GM18858 (cell line): ENCODE measurements at regions not wholly inside any gene's neighbourhood (a gene's known extent, or its start where the extent isn't known, plus 50 kb on each side); places are given as distances from the start of the nearest gene placed in this dataset.
"Not testable (repeated sequence)": the region's sequence is repeated elsewhere in the genome, so short reads cannot be mapped to it uniquely, and the experiment has no call there.

Experiments
- ATAC-seq: cut with Tn5 transposase; IDR thresholded peaks from one replicate; pipeline ENCODE4 v1.9.1; 2021; ENCODE audit not compliant: unreplicated experiment

DNA sequence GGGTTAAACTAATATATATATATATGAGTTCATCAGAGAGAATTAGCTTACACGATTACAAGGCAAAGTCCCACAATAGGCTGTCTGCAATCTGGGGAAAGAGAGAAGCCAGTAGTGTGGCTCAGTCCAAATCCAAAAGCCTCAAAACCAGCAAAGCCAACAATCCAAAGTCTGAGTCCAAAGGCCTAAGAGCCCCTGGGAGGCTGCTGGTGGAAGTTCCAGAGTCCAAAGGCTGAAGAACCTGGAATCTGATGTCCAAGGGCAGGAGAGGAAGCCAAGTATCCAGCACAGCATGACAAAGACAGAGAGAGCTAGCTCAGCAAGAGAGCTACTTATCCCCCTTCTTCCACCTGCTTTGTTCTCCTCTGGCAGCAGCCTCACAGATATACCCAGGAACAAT, 274.7 kb upstream of the ID4 start:
- ATAC-seq = no peak

- ATAC-seq = no peak
Measured at GRCh38 chr6:19569563-19569962, 267.6 kb upstream of the ID4 start.

GRCh38 chr6:19571176-19571575, 266.0 kb upstream of the ID4 start:
- no peak for ATAC-seq

DNA sequence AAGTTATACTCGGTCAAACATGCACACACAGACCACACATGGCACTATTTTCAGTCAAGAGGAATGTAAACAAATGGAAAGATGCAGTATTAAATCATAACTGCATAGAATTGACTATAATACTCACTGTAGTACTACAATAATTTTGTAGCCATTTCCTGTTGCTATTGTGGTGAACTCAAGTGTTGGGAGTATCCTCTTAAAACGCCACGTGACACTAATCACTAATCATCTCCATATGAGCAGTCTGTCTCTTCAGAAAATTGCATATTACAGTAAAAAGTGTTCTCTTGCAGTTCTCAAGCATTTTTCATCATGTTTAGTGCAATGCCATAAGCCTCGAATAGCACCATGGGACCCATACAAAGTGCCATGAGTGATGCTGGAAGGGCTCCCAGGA, 258.7 kb upstream of the ID4 start:
- ATAC-seq = no peak

GRCh38 chr6:19584207-19584606, 253.0 kb upstream of the ID4 start:
- ATAC-seq = not testable (repeated sequence)

GRCh38 chr6:19587238-19587942, 249.8 kb upstream of the ID4 start:
- no peak for ATAC-seq

GRCh38 chr6:19590501-19591131, 246.6 kb upstream of the ID4 start:
- ATAC-seq = no peak

- ATAC-seq = no peak
Measured at GRCh38 chr6:19597809-19598320, 239.3 kb upstream of the ID4 start.

GRCh38 chr6:19599796-19600464, 237.2 kb upstream of the ID4 start:
- no peak for ATAC-seq

DNA sequence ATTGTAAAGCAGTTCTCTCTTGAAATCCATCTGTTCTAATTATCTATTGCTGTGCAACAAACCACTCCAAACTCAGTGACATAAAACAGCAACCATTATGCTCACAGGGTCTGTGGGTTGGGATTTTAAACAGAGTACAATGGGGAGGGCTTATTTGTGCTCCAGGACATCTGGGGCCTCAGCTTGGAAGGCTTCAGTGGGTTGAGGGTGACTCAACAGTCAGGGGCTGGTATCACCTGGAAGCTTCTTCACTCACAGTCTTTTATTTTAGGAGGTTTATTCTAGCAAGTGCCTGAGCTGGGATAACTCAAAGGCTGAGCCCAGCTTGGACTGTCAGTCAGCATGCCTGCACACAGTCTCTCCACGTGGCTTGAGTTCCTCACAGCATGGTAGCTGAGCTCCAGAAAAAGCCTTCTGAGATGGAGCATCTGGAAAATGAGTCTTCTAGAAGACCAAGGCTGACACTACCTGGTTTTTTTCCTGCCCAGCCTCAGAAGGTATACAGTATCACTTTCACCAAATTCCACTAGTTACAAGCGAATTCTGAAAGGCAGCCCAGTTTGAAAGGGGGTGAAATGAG, 234.6 kb upstream of the ID4 start:
- no peak for ATAC-seq

GRCh38 chr6:19603721-19604120, 233.4 kb upstream of the ID4 start:
- no peak for ATAC-seq

GRCh38 chr6:19605624-19606023, 231.5 kb upstream of the ID4 start:
- no peak for ATAC-seq

DNA sequence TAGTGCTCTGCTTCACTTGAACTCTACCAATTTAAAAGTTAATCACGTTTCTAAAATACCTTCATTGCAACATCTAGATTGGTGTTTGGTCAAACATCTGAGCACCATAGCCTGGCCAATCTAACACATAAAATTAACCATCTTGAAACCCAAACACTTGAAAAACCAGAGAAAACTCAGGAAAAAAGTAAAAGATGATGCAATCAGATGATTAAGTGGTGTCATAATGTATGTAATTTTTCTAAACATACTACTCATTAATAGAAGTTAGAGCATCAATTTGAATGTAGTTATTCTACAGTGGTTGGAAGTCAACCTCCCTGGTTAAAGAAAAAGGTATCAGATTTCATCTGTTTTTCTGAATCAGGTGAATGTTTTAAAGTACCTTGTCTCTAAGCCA, 228.6 kb upstream of the ID4 start:
- no peak for ATAC-seq

- ATAC-seq = no peak
Measured at GRCh38 chr6:19609972-19610641, 227.1 kb upstream of the ID4 start.

DNA sequence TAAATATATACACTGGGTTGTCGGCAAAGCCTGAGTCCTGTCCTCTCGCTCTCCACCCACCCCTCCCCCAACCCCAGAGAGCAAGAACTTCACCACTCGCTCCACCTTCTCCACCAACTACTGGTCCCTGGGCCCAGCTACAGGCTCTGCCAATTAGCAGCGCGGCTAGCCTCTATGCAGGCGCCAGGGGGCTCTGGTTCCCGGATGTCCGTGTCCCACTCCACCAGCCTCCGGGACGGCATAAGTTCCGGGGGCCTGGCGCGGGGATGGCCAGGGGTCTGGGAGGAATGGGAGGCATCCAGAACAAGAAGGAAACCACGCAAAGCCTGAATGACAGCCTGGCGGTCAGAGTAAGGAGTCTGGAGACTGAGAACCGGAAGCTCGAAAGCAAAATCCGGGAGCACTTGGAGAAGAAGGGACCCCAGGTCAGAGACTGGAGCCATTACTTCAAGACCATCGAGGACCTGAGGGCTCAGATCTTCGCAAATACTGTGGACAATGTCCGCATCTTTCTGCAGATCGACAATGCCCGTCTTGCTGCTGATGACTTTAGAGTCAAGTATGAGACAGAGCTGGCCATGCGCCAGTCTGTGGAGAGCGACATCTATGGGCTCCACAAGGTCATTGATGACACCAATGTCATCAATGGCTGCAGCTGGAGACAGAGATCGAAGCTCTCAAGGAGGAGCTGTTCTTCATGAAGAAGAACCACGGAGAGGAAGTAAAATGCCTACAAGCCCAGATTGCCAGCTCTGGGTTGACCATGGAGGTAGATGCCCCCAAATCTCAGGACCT, 224.3 kb upstream of the ID4 start:
- ATAC-seq = not testable (repeated sequence)

- ATAC-seq = no peak
Measured at GRCh38 chr6:19613678-19614077, 223.5 kb upstream of the ID4 start.

- no peak for ATAC-seq
Measured at GRCh38 chr6:19616022-19616421, 221.1 kb upstream of the ID4 start.

- no peak for ATAC-seq
Measured at GRCh38 chr6:19632230-19632629, 204.9 kb upstream of the ID4 start.

DNA sequence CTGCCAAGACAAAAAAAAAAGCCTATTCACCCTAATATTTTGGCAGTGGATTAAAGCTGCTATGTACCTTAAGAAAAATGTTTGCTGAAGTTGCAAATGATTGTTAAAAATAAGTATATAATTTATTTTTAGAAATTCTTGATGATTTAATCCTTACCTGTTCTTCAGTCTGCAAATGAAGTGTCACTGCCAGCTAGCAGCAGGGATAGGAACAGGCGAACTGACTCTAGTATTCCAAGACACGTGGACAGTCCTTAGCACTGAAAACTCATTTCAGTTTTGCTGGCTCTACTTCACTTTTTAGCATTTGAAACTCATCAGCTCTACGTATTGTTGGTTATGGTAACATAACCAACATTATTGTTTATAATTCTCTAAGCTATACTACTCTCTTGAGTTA, 204.4 kb upstream of the ID4 start:
- no peak for ATAC-seq

GRCh38 chr6:19635728-19636127, 201.4 kb upstream of the ID4 start:
- ATAC-seq = no peak
